Activated CD4-positive, alpha-beta T cell treated with anti-CD3 and anti-CD28 coated beads, Interleukin-10, Interleukin-2, amounts not matched to agents 100 ng/mL and 50 ng/mL, durations not matched to agents 16 hours and 8 hours (primary cell): ENCODE measurements at regions not wholly inside any gene's neighbourhood (a gene's known extent, or its start where the extent isn't known, plus 50 kb on each side); places are given as distances from the start of the nearest gene placed in this dataset.

Source experiments
- DNase-seq: peaks from one replicate; pipeline ENCODE4 v3.0.0-alpha.2; 2020

GRCh38 chr4:106764774-106765173, 271.3 kb downstream of the DKK2 start:
- DNase-seq, result no peak

DNA sequence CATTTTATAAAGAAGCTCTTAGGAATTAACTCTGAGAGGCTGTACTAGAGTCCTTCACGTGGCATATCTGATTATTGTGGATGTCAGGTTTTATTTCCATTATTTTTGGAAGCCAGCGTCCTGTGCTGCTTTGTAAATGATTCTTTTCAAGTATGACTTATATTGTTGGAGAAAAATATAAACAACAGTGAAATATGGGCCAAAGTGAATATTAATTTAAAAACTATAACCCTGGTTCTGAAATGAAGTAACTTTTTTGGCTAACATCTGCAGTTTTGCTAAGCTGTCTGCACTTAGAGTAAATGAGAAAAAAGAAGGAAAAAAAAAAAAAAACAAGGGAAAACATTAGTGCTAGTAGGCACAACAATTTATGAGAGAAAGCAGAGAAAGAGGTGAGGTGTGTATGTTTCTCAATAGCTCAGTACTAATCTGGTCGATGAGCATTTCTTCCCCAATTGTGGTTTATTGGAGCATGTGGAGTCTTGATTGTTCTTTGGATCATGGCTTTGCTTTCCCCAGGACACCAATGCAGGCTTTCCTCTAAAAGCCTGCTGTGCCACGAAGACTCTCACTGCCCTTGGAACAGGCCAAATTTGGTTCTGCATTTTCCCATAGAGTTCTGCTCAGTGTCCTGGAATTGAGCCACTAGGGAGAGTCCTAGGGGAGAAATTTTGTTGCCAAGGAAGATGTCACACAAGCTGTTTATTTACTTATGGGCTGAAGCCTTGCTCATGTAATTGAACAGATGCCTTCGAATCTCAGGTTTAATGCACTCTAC, 273.3 kb downstream of the DKK2 start:
- no peak for DNase-seq

DNA sequence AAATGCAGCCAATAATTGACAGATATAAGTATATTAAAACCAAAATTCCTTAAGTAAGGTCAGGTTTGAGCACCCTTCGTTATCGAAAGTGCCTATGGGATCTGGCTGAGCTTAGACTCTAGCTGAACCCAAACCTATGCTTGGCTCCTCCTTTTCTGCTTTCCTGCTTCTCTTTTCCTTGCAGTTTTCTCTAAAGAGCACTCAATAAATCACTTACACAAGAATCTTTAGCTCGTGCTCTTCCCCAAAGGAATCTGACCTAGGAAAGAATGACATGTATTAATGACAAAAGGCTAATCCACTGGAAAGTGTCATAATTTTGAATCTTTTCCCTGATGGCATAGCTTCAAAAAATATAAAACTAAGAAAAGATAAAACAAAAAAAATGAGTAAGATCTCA, 282.7 kb downstream of the DKK2 start:
- DNase-seq, result no peak

GRCh38 chr4:106746451-106746850, 289.7 kb downstream of the DKK2 start:
- no peak for DNase-seq

- no peak for DNase-seq
Observed at GRCh38 chr4:106738121-106738520, 298.0 kb downstream of the DKK2 start.

- no peak for DNase-seq
Observed at GRCh38 chr4:106718548-106718947, 317.6 kb downstream of the DKK2 start.

- DNase-seq, result no peak
Observed at GRCh38 chr4:106717091-106717490, 319.0 kb downstream of the DKK2 start.

GRCh38 chr4:106715825-106716224, 320.3 kb downstream of the DKK2 start:
- DNase-seq, result no peak

- DNase-seq, result no peak
Observed at GRCh38 chr4:106708464-106708816, 327.7 kb downstream of the DKK2 start.

DNA sequence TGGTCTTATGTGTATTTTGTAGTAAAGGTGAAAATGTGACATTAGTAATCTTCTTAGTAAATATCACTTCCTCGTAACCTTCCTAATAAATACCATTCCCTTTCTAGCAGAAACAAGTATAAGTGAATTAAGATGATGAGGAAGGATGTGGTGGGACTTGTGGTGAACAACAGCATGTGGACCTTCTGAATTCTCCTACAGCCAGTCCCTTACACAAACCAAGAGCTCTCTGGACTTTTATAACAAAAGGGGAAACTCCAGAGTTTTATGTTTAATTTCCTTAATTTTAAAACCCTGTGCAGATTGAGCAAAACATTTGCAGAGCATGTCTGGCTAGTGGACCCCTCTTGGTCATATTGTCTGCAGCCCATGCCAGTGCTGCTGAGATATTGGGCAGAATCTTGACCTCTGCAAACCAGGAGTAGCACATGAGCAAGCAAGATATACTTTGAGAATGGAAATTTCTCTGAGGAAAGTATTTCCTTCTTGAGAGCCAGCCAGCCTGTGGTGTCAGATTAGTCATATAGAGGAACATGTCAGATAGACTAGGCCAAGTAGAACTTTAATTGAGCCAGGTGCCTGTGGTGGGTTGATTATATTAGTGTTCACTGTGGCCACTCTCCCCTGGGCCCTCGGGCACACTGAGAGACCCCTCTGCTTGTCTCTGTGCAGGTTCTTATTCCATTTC, 328.2 kb downstream of the DKK2 start:
- no peak for DNase-seq

DNA sequence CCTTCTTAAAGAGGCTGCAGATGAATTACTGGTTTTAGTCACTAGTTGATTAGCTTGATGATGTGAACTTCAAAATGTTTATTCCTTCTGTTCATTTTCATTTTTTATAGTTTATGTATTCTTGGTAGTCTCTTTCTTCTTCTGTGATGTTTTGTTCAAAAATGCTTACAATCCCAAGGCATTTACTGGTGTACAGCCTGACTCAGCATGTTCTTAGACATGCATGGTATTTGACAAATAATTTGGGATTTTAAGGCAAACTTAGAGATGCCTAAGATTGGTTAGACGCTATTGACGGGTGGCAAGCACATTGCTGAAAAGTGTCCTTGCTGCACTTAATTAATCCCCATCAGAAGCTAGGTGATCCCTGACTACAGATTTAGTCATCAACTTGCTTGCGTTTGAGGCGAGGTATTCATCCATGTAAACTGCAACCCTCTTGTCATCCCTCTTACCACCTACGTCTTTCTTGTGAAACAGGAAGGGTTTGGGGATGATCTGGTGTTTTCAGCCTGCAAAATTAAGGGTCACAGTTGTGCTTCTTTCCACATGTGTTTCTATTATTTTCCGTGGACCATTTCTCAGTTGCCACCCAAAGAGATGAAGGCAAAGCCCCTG, 331.8 kb downstream of the DKK2 start:
- DNase-seq, result no peak

GRCh38 chr4:106700321-106700720, 331.7 kb upstream of the GIMD1 start:
- DNase-seq, result no peak

- no peak for DNase-seq
Observed at GRCh38 chr4:106698621-106699195, 330.1 kb upstream of the GIMD1 start.

DNA sequence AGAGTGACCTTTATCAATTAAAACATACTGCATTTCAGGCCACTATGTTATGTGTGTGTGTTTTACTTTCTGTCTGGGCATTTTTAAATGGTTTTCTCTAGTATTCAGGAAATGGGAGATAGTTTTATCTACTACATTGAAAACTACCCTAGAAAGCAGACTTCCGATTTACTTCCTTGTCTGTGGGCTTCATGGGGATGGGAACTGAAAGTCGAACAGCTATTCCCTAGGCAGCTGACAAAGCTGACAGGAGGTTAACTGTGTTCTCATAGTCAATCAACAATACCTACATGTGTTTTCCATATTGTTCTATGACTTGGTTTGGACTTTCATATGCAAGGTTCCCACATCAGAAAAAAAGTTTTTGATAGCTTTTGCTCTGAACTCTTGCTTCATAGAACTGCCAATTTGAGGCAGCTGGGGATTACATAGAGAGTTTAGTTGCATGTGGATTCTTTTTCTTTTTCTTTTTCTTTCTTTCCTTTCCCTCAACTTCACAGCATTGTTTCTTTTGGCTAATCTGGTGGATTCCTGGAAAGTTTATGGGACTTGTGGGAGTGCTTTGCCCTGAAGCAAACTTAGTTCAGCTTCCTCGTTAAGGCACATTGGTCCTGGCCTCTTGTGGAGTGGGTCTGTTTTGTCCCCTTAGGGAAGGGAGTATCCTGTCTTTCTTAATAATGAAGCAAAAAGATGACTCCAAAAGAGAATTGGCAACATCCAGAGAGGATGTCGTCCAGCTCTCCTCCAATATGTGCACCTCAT, 327.1 kb upstream of the GIMD1 start:
- no peak for DNase-seq

DNA sequence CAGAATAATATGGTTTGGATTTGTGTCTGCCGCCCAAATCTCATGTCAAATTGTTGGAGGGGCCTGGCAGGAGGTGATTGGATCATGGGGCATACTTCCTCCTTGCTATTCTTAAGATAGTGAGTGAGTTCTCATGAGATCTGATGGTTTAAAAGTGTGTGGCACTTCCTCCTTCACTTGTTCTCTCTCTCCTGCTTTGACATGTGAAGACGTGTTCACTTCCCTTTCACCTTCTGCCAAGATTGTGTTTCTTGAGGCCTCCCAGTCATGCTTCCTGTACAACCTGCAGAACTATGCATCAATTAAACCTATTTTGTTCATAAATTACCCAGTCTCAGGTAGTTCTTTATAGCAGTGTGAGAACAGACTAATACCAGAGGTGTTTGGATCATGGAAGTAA, 325.7 kb upstream of the GIMD1 start:
- DNase-seq, result no peak

DNA sequence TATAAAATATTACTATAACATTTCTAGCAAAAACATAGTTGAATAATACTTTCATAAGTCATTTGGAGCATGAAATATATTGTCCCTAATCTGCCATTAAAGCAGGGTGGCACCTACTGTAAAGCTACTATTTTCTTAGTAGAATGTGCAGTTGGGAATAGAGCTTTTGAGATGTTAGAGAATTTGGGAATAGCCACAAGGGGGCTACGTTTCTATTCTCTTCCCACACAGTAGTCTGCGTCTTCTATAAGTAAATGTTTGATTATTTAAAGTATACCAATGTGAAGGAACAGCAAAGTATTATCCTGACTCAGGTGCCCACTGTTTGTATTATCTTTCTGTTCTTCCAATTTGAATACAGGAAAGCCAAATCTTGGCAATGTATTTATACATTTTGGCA, 323.2 kb upstream of the GIMD1 start:
- DNase-seq, result no peak

DNA sequence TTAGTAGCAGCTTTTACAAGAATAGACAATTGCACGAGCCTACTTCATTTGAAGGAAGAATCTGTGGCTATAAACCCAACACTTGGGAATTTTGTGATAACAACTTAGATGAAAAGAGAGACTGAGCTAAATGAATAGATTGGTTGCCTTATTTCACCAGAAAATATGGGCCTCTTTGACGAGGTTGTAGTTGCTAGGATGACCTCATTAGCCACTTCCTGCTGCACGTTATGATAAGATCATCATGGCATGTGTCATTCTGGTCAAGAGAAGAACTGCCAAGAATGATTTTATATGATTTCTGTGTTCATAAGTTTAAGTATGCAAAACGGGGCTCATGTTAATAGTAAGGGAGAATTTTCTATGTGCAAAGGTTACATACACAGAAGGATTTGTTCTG, 321.9 kb upstream of the GIMD1 start:
- DNase-seq, result peak; percentile 41

DNA sequence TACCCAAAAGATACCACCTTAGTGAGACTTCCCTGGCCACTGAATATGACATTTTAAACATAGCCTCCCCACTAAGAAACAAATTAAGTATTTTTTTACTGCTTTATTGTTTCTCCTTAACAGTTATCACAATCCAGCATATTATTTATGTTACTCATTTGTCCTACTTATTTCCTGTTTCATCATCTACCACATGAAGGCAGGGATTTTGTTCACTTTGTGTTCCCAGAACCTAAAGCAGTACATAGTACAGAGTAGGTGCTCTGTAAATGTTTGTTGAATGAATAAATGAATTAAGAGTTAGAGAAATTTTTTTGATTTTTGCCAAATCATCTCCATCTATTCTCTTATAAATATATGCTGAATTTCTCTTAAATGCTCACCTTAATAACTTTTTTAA, 318.4 kb upstream of the GIMD1 start:
- DNase-seq, result no peak

DNA sequence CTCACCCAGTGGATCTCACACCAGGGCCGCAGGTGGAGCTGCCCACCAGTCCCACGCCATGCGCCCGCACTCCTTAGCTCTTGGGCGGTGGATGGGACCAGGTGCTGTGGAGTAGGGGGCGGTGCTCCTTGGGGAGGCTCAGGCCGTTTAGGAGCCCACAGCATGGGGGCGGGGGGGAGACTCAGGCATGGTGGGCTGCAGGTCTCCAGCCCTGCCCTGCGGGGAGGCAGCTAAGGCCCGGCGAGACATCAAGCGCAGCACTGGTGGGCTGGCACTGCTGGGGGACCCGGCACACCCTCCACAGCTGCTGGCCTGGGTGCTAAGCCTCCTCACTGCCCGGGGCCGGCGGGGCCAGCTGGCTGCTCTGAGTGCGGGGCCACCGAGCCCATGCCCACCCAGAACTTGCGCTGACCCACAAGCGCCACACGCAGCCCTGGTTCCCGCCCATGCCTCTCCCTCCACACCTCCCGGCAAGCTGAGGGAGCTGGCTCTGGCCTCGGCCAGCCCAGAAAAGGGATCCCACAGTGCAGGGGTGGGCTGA, 312.9 kb upstream of the GIMD1 start:
- no peak for DNase-seq

GRCh38 chr4:106679063-106679462, 310.5 kb upstream of the GIMD1 start:
- DNase-seq, result no peak

DNA sequence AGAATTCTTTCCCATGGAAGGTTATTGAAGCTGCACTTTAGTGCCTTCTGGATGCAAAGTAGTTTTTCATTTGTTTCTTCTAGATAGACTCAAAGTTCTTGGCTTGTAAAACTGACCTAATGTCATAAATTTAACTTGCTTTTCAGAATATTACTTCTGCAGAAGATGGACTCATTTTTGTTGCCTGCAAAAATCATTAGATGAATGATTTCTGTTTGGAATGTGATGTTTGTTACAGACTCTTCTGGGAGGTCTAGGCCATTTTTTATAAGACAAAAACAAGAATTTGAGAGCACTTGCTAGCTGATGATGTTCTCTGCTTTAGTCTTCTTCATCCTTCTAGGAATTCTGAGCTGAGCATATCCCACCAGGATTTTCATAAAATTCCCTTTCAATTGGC, 308.6 kb upstream of the GIMD1 start:
- DNase-seq, result no peak

GRCh38 chr4:106676173-106676921, 307.8 kb upstream of the GIMD1 start:
- peak; percentile 40 for DNase-seq
